ENCODE measurements at regions not wholly inside any gene's neighbourhood (a gene's known extent, or its start where the extent isn't known, plus 50 kb on each side); places are given as distances from the start of the nearest gene placed in this dataset.
"Not testable (repeated sequence)": the region's sequence is repeated elsewhere in the genome, so short reads cannot be mapped to it uniquely, and the experiment has no call there.

- not testable (repeated sequence) for TF ChIP-seq POLR2A, CTCF (IDR thresholded peaks at IDR 0.05)
Observed at GRCh38 chr4:115519476-115519875, 406.1 kb upstream of the NDST4 start.
